Stimulated activated CD8-positive, alpha-beta memory T cell treated with anti-CD3 and anti-CD28 coated beads, Interleukin-15, amount 100 ng/mL, for 4 hours (primary cell): ENCODE measurements at regions not wholly inside any gene's neighbourhood (a gene's known extent, or its start where the extent isn't known, plus 50 kb on each side); places are given as distances from the start of the nearest gene placed in this dataset.

Source experiments
- DNase-seq, 2 donors: peaks; one replicate each; pipeline ENCODE4 v3.0.0-alpha.2; 2020; ENCODE audit warnings: low read depth in 2 of 2

GRCh38 chr4:178784491-178784890 is 1342.3 kb upstream of the AGA start:
- no peak for DNase-seq

- no peak for DNase-seq
Observed at GRCh38 chr4:178789279-178789678, 1347.0 kb upstream of the AGA start.

GRCh38 chr4:178799204-178799603 is 1357.0 kb upstream of the AGA start:
- DNase-seq: no peak

- DNase-seq: no peak
Observed at GRCh38 chr4:178808106-178808505, 1365.9 kb upstream of the AGA start.

GRCh38 chr4:178809921-178810320 is 1367.7 kb upstream of the AGA start:
- DNase-seq: no peak

- DNase-seq: no peak
Observed at GRCh38 chr4:178811356-178811755, 1369.1 kb upstream of the AGA start.

- no peak for DNase-seq
Observed at GRCh38 chr4:178812866-178813265, 1370.6 kb upstream of the AGA start.

- DNase-seq: no peak
Observed at GRCh38 chr4:178814908-178815307, 1372.7 kb upstream of the AGA start.

GRCh38 chr4:178823673-178824295 is 1381.5 kb upstream of the AGA start:
- no peak for DNase-seq

GRCh38 chr4:178836865-178837264 is 1394.6 kb upstream of the AGA start:
- no peak for DNase-seq

GRCh38 chr4:178838776-178839175 is 1396.5 kb upstream of the AGA start:
- no peak for DNase-seq

- DNase-seq: no peak
Observed at GRCh38 chr4:178856139-178856800, 1414.0 kb upstream of the AGA start.

- no peak for DNase-seq
Observed at GRCh38 chr4:178871476-178871875, 1429.2 kb upstream of the AGA start.

GRCh38 chr4:178881937-178882336 is 1439.7 kb upstream of the AGA start:
- DNase-seq: no peak

- DNase-seq: no peak
Observed at GRCh38 chr4:178894126-178894525, 1451.9 kb upstream of the AGA start.

- no peak for DNase-seq
Observed at GRCh38 chr4:178899084-178899483, 1456.8 kb upstream of the AGA start.

- DNase-seq: no peak
Observed at GRCh38 chr4:178917756-178918155, 1475.5 kb upstream of the AGA start.

- DNase-seq: no peak
Observed at GRCh38 chr4:178937130-178937529, 1494.9 kb upstream of the AGA start.

- DNase-seq: no peak
Observed at GRCh38 chr4:178941975-178942374, 1499.7 kb upstream of the AGA start.

GRCh38 chr4:178953447-178954120 is 1511.3 kb upstream of the AGA start:
- DNase-seq: no peak

GRCh38 chr4:178955614-178956013 is 1513.4 kb upstream of the AGA start:
- no peak for DNase-seq

- DNase-seq: no peak
Observed at GRCh38 chr4:178958725-178959440, 1516.6 kb upstream of the AGA start.
